ENCODE measurements at regions not wholly inside any gene's neighbourhood (a gene's known extent, or its start where the extent isn't known, plus 50 kb on each side); places are given as distances from the start of the nearest gene placed in this dataset.
"Not testable (repeated sequence)": the region's sequence is repeated elsewhere in the genome, so short reads cannot be mapped to it uniquely, and the experiment has no call there.

- TF ChIP-seq CTCF (IDR thresholded peaks at IDR 0.05): no peak
- H3K27ac ChIP-seq: peak overlapping the region in 1 of 2 donors; percentile 30
- no peak for DNase-seq (ENCODE audit: low spot score)
- H3K4me3 ChIP-seq: no peak overlapping the region
Measured at GRCh38 chr4:24209906-24210305, 320.1 kb upstream of the PPARGC1A start.

- Histone ChIP-seq H3K27ac (no peak overlapping the region), H3K4me3 (no peak overlapping the region)
- no peak for DNase-seq (ENCODE audit: low spot score)
- no peak for TF ChIP-seq CTCF (IDR thresholded peaks at IDR 0.05)
Measured at GRCh38 chr4:24209131-24209530, 319.3 kb upstream of the PPARGC1A start.

DNA sequence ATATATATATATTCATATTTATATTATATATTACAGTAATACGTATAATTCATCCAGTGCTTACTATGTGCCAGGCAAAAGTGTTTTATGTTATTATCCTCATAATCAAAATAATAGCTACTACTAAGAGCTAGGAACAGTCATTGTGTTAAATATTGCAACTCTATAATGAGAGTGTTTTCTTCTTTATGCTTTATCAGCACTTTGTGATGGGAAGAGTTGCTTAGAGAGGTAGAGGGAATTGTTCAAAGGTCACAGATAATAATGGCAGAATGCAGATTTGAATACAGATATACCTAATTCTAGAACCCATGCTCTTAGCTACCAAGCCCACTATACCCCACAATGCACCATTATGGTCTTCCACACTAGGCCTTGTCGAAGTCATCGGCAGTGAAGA is 318.8 kb upstream of the PPARGC1A start:
- no peak for TF ChIP-seq CTCF (IDR thresholded peaks at IDR 0.05)
- Histone ChIP-seq H3K27ac (no peak overlapping the region), H3K4me3 (no peak overlapping the region)
- DNase-seq (ENCODE audit: low spot score): no peak

DNA sequence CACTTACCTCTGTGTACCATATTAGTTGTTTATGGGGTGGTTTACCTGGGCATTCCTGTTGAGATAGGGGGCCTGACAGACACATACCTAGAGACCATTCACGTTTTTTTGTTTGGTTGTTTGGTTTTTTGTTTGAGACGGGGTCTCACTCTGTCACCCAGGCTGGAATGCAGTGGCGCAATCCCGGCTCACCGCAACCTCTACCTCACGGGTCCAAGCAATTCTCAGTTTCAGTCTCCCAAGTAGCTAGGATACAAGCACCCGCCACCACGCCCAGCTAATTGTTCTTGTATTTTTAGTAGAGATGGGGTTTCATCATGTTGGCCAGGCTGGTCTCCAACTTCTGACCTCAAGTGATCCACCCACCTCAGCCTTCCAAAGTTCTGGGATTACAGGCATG is 314.9 kb upstream of the PPARGC1A start:
- H3K4me3 ChIP-seq; H3K27ac ChIP-seq; DNase-seq (ENCODE audit: low spot score): not testable (repeated sequence)

DNA sequence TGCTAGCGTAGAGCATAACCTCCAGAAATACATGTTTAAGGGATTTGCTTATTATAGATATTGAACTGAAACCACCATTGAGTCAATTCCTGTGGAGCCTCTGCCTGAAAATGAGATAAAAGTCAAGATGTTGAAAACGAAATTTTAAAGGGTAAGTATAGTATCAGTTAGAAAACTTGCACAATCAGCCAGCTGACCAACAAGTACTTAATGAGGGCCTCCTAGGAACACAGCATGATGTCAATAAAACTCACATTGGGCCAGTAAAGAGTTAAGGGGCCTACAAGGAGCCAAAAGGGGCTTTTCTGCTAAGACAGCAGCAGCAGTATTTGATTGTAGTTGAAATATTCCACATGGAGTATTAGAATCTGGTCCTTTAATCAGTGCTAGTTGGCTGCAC is 314.1 kb upstream of the PPARGC1A start:
- no peak overlapping the region for H3K27ac ChIP-seq
- no peak for TF ChIP-seq CTCF (IDR thresholded peaks at IDR 0.05)
- DNase-seq (ENCODE audit: low spot score): no peak
- H3K4me3 ChIP-seq: no peak overlapping the region

- no peak for DNase-seq (ENCODE audit: low spot score)
- no peak overlapping the region for H3K4me3 ChIP-seq
- TF ChIP-seq CTCF (IDR thresholded peaks at IDR 0.05): no peak
Measured at GRCh38 chr4:24202579-24202978, 312.7 kb upstream of the PPARGC1A start.

GRCh38 chr4:24197955-24198354 is 308.1 kb upstream of the PPARGC1A start:
- no peak for DNase-seq (ENCODE audit: low spot score)
- Histone ChIP-seq H3K4me3 (no peak overlapping the region), H3K27ac (no peak overlapping the region)
- no peak for TF ChIP-seq CTCF (IDR thresholded peaks at IDR 0.05)

More at GRCh38 chr4:24202579-24202978, 312.7 kb upstream of the PPARGC1A start:
- no peak overlapping the region for H3K27ac ChIP-seq

GRCh38 chr4:24196785-24197184 is 306.9 kb upstream of the PPARGC1A start:
- TF ChIP-seq CTCF (IDR thresholded peaks at IDR 0.05): no peak
- no peak for DNase-seq (ENCODE audit: low spot score)
- H3K4me3 ChIP-seq: no peak overlapping the region
- H3K27ac ChIP-seq: no peak overlapping the region
